Sigmoid colon (tissue), 6 donors: ENCODE measurements at regions not wholly inside any gene's neighbourhood (a gene's known extent, or its start where the extent isn't known, plus 50 kb on each side); places are given as distances from the start of the nearest gene placed in this dataset.

Experiments used
- DNase-seq: peaks from one replicate; pipeline ENCODE4 v3.0.0-alpha.2; 2019
- H3K27ac ChIP-seq, 4 donors: fragments of 200-600 bp; sonication (generic); one replicate each; pipeline ENCODE4 v1.5.1; 2016 to 2019; ENCODE audit warnings: mild to moderate bottlenecking in 1 of 4
- H3K27me3 ChIP-seq, 3 donors: fragments of 200-600 bp; sonication (generic); one replicate each; pipeline ENCODE4 v1.5.1; 2019; ENCODE audit warnings: mild to moderate bottlenecking in 1 of 3
- H3K36me3 ChIP-seq, 4 donors: fragments of 200-600 bp; sonication (generic); one replicate each; pipeline ENCODE4 v1.5.1; 2016 to 2019
- H3K4me1 ChIP-seq, 4 donors: fragments of 200-600 bp; sonication (generic); one replicate each; pipeline ENCODE4 v1.5.1; 2017 to 2019
- H3K4me3 ChIP-seq, 4 donors: fragments of 200-600 bp; sonication (generic); one replicate each; pipeline ENCODE4 v1.5.1; 2017 to 2019; ENCODE audit warnings: mild to moderate bottlenecking in 2 of 4, moderate library complexity in 1 of 4
- H3K9me3 ChIP-seq, 4 donors: fragments of 200-600 bp in 3 of 4; sonication (generic) in 3 of 4; one replicate each; pipeline versions ENCODE4 v1.5.1 to v1.6.1; 2013 to 2019
- CTCF ChIP-seq, 4 experiments: fragments of 450-650 bp in 3 of 4; fragments of 200-600 bp in 1 of 4; IDR thresholded peaks; one replicate each; pipeline ENCODE4 v1.5.1; 2016 to 2019; ENCODE audit warnings: antibody characterized with exemption in 4 of 4, mild to moderate bottlenecking in 3 of 4, moderate library complexity in 2 of 4
- EP300 ChIP-seq, 4 donors: sonication (generic); formaldehyde crosslinking; IDR thresholded peaks; one replicate each; pipeline ENCODE4 v1.6.1; 2017; ENCODE audit warnings: antibody characterized with exemption in 4 of 4
- POLR2A ChIP-seq, 2 donors: fragments of 450-650 bp; IDR thresholded peaks; one replicate each; pipeline ENCODE4 v1.6.1; 2016; ENCODE audit warnings: antibody characterized with exemption in 2 of 2, mild to moderate bottlenecking in 2 of 2, moderate library complexity in 2 of 2
- POLR2AphosphoS5 ChIP-seq, 4 donors: sonication (generic); formaldehyde crosslinking; IDR thresholded peaks; one replicate each; pipeline ENCODE4 v1.6.1; 2017; ENCODE audit warnings: antibody characterized with exemption in 4 of 4
- WGBS, 2 donors: extraction: QIAGEN DNeasy Blood & Tissue Kit; methylation state at CpG; one replicate each; pipeline ENCODE4 v1.1.7; 2013; 5-methylcytosine and 5-hydroxymethylcytosine counted together
- intact Hi-C: fragments of 100-400 bp; cut with DNase I; formaldehyde crosslinking; loops from one replicate; pipeline ENCODE4 v1.15.1; 2023
- donor health status: healthy with polysubstance abuse.
- donor health status: healthy.

GRCh38 chr6:87919001-87919400, 128.6 kb upstream of the SPACA1 start:
- TF ChIP-seq POLR2AphosphoS5 (IDR thresholded peaks at IDR 0.05) (no peak), POLR2A (IDR thresholded peaks at IDR 0.05) (no peak), CTCF (IDR thresholded peaks at IDR 0.05) (no peak), EP300 (IDR thresholded peaks at IDR 0.05) (no peak)
- Histone ChIP-seq H3K4me1 (peaks cover 0 to 3% (median 0%) of the 10 kb centered on the region in 4 donors), H3K27ac (no peak overlapping the region), H3K9me3 (no peaks in the 10 kb centered on the region), H3K36me3 (no peaks in the 10 kb centered on the region), H3K4me3 (no peak overlapping the region), H3K27me3 (no peaks in the 10 kb centered on the region)
- intact Hi-C loops = no loop called here
- no peak for DNase-seq
- 82 to 90% methylated on average over 1 of the region's 1 CpG for WGBS, 2 donors

- 51 to 53% methylated on average over 5 of the region's 5 CpGs for WGBS, 2 donors
- no peak for DNase-seq
- TF ChIP-seq EP300 (IDR thresholded peaks at IDR 0.05) = no peak
- TF ChIP-seq POLR2A (IDR thresholded peaks at IDR 0.05) = no peak
- no peak for TF ChIP-seq POLR2AphosphoS5 (IDR thresholded peaks at IDR 0.05)
- no peak for TF ChIP-seq CTCF (IDR thresholded peaks at IDR 0.05)
- Histone ChIP-seq H3K27me3 (no peaks in the 10 kb centered on the region), H3K36me3 (no peaks in the 10 kb centered on the region), H3K4me3 (no peak overlapping the region), H3K27ac (no peak overlapping the region), H3K9me3 (no peaks in the 10 kb centered on the region), H3K4me1 (peaks cover 0 to 3% (median 0%) of the 10 kb centered on the region in 4 donors)
- intact Hi-C loops = no loop called here
These were observed 129.1 kb upstream of the SPACA1 start for GRCh38 chr6:87918461-87918941.

- 55 to 86% methylated on average over 1 of the region's 1 CpG for WGBS, 2 donors
- no peak for TF ChIP-seq CTCF (IDR thresholded peaks at IDR 0.05)
- TF ChIP-seq POLR2AphosphoS5 (IDR thresholded peaks at IDR 0.05) = no peak
- no peak for TF ChIP-seq EP300 (IDR thresholded peaks at IDR 0.05)
- TF ChIP-seq POLR2A (IDR thresholded peaks at IDR 0.05) = no peak
- no peaks in the 10 kb centered on the region for H3K9me3 ChIP-seq
- intact Hi-C loops = no loop called here
- H3K27me3 ChIP-seq = no peaks in the 10 kb centered on the region
- no peak overlapping the region for H3K4me3 ChIP-seq
- no peak overlapping the region for H3K27ac ChIP-seq
- peaks cover 0 to 3% (median 0%) of the 10 kb centered on the region in 4 donors for H3K4me1 ChIP-seq
- DNase-seq = no peak
- H3K36me3 ChIP-seq = no peaks in the 10 kb centered on the region
These were observed 129.8 kb upstream of the SPACA1 start for GRCh38 chr6:87917886-87918285.

GRCh38 chr6:87916446-87916845, 131.2 kb upstream of the SPACA1 start:
- intact Hi-C loops = no loop called here
- TF ChIP-seq POLR2A (IDR thresholded peaks at IDR 0.05) (no peak), CTCF (IDR thresholded peaks at IDR 0.05) (no peak), POLR2AphosphoS5 (IDR thresholded peaks at IDR 0.05) (no peak), EP300 (IDR thresholded peaks at IDR 0.05) (no peak)
- DNase-seq = no peak
- peaks cover 0 to 3% (median 0%) of the 10 kb centered on the region in 4 donors for H3K4me1 ChIP-seq
- H3K36me3 ChIP-seq = no peaks in the 10 kb centered on the region
- no peak overlapping the region for H3K4me3 ChIP-seq
- H3K27ac ChIP-seq = no peak overlapping the region
- H3K9me3 ChIP-seq = no peaks in the 10 kb centered on the region
- no peaks in the 10 kb centered on the region for H3K27me3 ChIP-seq
- 92 to 100% methylated on average over 1 of the region's 1 CpG for WGBS, 2 donors
